Astrocyte of the cerebellum (primary cell): ENCODE measurements at regions not wholly inside any gene's neighbourhood (a gene's known extent, or its start where the extent isn't known, plus 50 kb on each side); places are given as distances from the start of the nearest gene placed in this dataset.

ENCODE experiments used
- DNase-seq: peaks from one replicate; pipeline ENCODE4 v3.0.0-alpha.2; 2011; ENCODE audit warnings: low read depth
- H3K4me3 ChIP-seq: 2 replicates; pipeline ENCODE4 v1.5.1; 2011; ENCODE audit warnings: mild to moderate bottlenecking, low read depth, low read length, moderate library complexity
- in situ Hi-C: cut with HindIII; loops from 2 replicates; pipeline ENCODE4 v1.10.0; 2017; ENCODE audit warnings: low sequenced_read_pairs
- TF ChIP-seq, protein P1 (sequence below): IDR thresholded peaks from 2 replicates; pipeline ENCODE4 v1.5.1; 2012; ENCODE audit warnings: low read length, low read depth, moderate library complexity, mild to moderate bottlenecking; ENCODE audit errors: missing control alignments

DNA sequence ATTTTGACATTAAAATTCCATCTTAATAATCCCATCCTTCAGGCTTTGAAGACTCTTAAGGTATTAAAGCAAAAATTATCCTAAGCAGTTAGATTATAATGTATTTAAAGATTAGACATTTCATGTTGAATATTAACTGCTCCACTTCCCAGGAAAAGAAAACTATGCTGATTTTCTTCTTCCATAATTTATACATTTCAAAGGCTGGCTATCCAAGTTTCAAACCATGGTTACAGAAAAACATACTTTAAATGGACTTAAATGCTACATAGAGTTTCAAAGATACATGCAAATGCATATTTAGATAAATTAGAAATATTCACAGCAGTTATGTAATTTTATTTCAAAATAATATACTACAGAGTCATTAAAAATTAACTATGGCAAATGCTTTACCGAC is 1505.6 kb upstream of the ZEB2 start:
- in situ Hi-C loops = no loop called here

DNA sequence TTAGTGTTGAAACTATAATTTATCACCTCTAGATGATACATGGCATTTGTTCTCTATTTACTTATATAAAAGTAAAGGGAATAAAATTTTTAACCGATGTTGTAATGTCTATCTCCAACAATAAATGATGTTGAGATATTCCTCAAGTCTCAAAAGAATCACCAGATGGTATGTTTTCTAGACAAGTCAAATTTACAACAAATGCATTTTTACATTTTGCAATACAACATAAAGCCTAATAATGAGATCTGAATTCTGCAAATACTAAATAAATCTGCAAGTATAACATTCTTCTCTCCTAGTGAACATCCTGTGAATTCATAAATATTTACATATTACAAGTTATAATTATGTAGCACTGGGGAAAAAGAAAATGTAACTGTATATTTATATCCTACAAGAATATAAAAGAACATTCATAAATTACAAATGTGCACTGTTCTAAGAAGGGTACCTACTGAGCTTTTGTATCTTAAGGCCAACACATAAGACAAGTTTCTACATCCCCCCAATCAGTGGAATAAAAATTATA is 1504.4 kb upstream of the ZEB2 start:
- no peak overlapping the region for H3K4me3 ChIP-seq
- DNase-seq = no peak
- in situ Hi-C loops = no loop called here
- TF ChIP-seq, protein P1, sequence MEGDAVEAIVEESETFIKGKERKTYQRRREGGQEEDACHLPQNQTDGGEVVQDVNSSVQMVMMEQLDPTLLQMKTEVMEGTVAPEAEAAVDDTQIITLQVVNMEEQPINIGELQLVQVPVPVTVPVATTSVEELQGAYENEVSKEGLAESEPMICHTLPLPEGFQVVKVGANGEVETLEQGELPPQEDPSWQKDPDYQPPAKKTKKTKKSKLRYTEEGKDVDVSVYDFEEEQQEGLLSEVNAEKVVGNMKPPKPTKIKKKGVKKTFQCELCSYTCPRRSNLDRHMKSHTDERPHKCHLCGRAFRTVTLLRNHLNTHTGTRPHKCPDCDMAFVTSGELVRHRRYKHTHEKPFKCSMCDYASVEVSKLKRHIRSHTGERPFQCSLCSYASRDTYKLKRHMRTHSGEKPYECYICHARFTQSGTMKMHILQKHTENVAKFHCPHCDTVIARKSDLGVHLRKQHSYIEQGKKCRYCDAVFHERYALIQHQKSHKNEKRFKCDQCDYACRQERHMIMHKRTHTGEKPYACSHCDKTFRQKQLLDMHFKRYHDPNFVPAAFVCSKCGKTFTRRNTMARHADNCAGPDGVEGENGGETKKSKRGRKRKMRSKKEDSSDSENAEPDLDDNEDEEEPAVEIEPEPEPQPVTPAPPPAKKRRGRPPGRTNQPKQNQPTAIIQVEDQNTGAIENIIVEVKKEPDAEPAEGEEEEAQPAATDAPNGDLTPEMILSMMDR = no peak

More for the DNA sequence above, 1505.6 kb upstream of the ZEB2 start:
- TF ChIP-seq, protein P1 = no peak
- no peak overlapping the region for H3K4me3 ChIP-seq
- DNase-seq = no peak

DNA sequence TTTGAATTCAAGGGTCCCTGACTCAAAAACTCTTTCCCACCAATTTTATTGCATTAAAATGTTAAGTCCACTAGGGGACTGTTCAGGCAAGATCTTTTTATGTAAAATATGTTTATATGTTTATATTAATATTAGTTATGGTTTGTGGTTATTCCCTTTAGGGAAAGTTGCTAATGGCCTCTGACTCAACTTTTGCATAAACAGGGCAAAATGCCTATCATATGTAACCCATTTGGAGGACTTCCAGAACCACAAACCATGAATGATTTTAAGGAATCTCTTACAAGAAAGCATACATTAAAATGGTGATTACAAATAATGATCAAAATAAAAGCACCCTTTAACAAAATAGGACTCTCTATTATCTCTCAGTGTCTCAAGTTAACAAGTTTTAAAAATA is 1484.5 kb upstream of the ZEB2 start:
- H3K4me3 ChIP-seq = no peak overlapping the region
- TF ChIP-seq, protein P1 = peak; percentile 32
- in situ Hi-C loops = no loop called here
- peak; percentile 95 for DNase-seq

DNA sequence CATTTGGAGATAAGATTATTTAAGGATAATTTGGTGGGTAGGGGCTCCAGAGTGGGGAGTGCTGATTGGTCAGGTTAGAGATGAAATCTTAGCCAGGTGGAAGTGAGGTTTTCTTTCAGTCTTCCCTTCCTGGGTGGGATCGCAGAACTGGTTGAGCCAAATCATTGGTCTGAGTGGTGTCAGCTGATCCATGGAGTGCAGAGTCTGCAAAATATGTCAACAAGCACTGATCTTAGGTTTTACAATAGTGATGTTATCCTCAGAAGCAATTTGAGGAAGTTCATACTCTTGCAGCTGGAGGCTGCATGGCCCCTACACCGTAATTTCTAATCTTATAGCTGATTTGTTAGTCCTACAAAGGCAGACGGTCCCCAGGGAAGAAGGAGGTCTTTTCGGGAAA is 1483.4 kb upstream of the ZEB2 start:
- DNase-seq = no peak
- H3K4me3 ChIP-seq = no peak overlapping the region
- TF ChIP-seq, protein P1 = no peak
- in situ Hi-C loops = no loop called here

DNA sequence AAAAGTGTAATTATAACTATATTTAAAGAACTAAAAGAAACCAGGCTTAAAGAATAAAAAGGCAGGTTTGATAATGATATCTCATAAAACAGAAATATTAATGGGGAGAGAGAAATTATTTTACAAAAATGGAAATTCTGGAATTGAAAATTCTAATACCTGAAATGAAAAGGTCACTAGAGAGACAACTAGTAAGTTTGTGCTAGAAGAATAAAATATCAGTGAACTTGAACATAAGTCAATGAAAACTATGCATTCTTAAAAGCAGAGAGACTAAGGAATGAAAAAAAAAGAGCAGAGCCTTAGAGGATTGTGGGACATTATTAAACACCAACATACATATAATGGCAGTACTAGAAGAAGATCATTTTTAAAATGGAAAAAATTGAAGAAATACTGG is 1475.0 kb upstream of the ZEB2 start:
- DNase-seq = no peak
- in situ Hi-C loops = no loop called here
- no peak overlapping the region for H3K4me3 ChIP-seq
- TF ChIP-seq, protein P1 = no peak

DNA sequence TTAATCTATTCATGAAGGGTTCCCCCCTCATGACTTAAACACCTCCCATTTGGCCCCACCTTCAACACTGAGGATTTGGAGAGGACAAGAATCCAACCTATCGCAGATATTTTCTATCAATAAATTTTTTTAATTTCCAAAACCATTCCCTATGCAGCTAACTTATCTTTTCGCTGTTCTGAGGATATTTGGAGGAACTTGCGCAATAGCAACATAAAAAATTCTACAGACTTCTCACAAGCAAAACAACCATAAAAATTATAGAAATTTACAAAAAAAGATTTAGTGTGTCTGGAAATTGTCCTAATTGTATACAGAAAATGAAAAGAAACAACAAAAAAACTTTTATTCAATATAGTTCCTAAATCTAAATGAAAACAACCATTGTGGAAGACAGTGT is 1472.7 kb upstream of the ZEB2 start:
- H3K4me3 ChIP-seq = no peak overlapping the region
- in situ Hi-C loops = no loop called here
- TF ChIP-seq, protein P1 = no peak
- DNase-seq = no peak

DNA sequence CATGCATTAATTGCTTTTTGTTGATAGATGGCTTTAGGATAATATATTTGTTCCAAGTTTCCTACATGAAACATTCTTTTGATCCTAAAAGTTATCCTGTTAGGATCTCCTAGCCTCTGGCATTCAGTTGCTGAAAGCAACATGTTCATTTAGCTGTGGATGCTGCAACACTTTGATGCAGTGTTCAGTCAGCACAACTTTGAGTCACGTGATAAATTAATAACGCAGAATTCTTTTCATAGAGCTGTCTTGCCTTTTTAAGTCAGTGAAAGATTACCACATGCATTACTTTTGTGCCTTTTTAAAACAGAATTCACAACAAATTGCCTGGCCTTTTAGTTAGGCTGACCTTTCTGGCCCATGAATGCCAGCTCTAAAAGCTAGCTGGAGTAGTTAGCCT is 1467.9 kb upstream of the ZEB2 start:
- TF ChIP-seq, protein P1 = no peak
- in situ Hi-C loops = no loop called here
- no peak for DNase-seq
- H3K4me3 ChIP-seq = no peak overlapping the region
